Naive thymus-derived CD8-positive, alpha-beta T cell (primary cell): ENCODE measurements at regions not wholly inside any gene's neighbourhood (a gene's known extent, or its start where the extent isn't known, plus 50 kb on each side); places are given as distances from the start of the nearest gene placed in this dataset.

Experiments
- ATAC-seq, 2 donors: fragments of 150-1000 bp; cut with Tn5 transposase in 1 of 2; sonication (Bioruptor Pico), chemical (Tn5 transposase) in 1 of 2; 1 replicate in 1 of 2; 2 replicates in 1 of 2; pipeline ENCODE4 v1.10.0; 2021; ENCODE audit warnings: mild to moderate bottlenecking in 2 of 2, moderate library complexity in 2 of 2
- POLR2A ChIA-PET: fragments of 350-600 bp; sonication (Branson Sonifier 250); formaldehyde crosslinking; loops from one replicate; lab custom pipeline; 2021; ENCODE audit warnings: antibody characterized with exemption; lab: Charles Lee
- DNase-seq, 10 donors: peaks; one replicate each; pipeline versions ENCODE4 v3.0.0 to v3.0.0-alpha.2; 2020 to 2022
- H3K27ac Mint-ChIP-seq, 10 donors: one replicate each; pipeline ENCODE4 v1.8.0; 2020 to 2022; ENCODE audit warnings: mild to moderate bottlenecking in 10 of 10, mixed read lengths in 10 of 10, moderate library complexity in 4 of 10, inconsistent platforms in 1 of 10
- H3K27me3 Mint-ChIP-seq, 5 donors: one replicate each; pipeline ENCODE4 v1.8.0; 2021 to 2022; ENCODE audit warnings: mixed read lengths in 5 of 5
- H3K36me3 Mint-ChIP-seq, 3 donors: one replicate each; pipeline ENCODE4 v1.8.0; 2020 to 2022; ENCODE audit warnings: mixed read lengths in 3 of 3, mild to moderate bottlenecking in 2 of 3, inconsistent platforms in 1 of 3
- H3K4me1 Mint-ChIP-seq, 4 donors: one replicate each; pipeline ENCODE4 v1.8.0; 2021 to 2022; ENCODE audit warnings: mixed read lengths in 4 of 4
- H3K4me3 Mint-ChIP-seq, 10 donors: one replicate each; pipeline ENCODE4 v1.8.0; 2020 to 2022; ENCODE audit warnings: mild to moderate bottlenecking in 10 of 10, mixed read lengths in 10 of 10, moderate library complexity in 6 of 10, inconsistent platforms in 1 of 10
- H3K9me3 Mint-ChIP-seq, 9 donors: one replicate each; pipeline ENCODE4 v1.8.0; 2020 to 2022; ENCODE audit warnings: mixed read lengths in 9 of 9, mild to moderate bottlenecking in 3 of 9, inconsistent platforms in 1 of 9, moderate library complexity in 1 of 9

DNA sequence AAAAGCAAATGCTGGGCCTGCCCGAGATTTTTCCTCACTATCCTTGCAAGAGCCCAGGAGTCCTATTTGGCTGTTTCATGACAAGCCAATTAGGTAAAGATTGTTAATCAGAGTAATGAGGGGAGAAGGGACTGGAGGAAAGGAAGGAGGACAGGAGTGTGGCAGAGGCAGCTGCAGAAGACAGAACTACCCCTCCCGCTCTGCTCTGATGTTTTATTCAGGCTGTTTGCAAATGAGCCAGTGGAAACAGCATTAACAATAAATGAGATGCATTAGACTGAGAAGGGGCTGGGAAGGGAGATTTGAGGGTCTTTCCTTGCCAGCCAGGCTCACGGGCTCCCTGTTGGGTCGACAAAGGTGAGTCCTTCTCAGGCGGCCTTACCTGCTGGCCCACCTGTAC is 421.0 kb upstream of the CCDC196 start:
- Mint-ChIP-seq H3K9me3 (no peaks in the 10 kb centered on the region), H3K4me1 (peaks cover 0 to 6% (median 0%) of the 10 kb centered on the region in 4 donors), H3K27ac (no peak overlapping the region), H3K4me3 (no peak overlapping the region), H3K27me3 (no peaks in the 10 kb centered on the region), H3K36me3 (peaks cover 0 to 2% (median 0%) of the 10 kb centered on the region in 3 donors)
- POLR2A ChIA-PET: no interaction called here
- no peak for DNase-seq
- ATAC-seq: no peak

DNA sequence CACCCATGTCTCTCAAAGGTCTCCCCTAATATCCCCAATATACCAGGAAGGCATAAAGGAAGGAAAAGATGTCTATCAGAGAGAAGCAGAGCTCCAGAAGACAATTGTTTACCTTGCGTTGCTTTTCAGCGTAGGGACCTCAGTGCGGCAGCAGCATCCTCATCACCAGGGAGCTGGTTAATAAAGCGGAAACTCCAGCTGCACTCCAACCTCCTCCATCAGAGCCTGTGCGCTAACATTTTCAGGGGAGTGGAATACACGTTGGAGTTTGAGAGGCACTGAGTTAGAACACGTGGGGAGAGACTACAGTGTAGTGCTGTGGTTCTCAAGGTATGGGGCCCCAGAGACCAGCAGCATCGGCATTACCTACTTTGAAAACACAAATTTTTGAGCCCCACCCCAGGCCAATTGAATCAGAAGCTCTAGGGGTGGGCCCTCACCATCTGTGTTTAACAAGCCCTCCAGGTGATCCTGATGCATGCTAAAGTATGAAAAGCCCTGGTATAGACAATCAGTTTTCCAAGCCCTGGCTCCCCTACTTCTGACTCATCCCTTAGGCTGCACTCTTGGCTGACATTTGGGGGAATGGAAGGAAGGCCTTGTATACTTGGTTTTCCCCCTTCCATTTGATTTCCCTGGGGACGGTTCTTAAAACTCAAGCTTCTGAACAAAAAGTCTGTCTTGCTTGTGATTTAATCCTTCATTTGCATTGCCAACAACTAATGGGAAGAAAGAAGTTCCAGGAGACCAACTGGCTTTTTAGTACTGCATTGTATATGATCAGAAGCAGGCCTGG is 419.0 kb upstream of the CCDC196 start:
- DNase-seq (no peak), ATAC-seq (no peak)
- H3K27ac Mint-ChIP-seq: no peak overlapping the region
- H3K4me3 Mint-ChIP-seq: no peak overlapping the region
- H3K27me3 Mint-ChIP-seq: peaks cover 0 to 5% (median 0%) of the 10 kb centered on the region in 5 donors
- POLR2A ChIA-PET: interaction anchor here (0.5 to 1.2 kb wide), 2 partner anchors 903 to 940 kb away, joined by 3 to 7 read pairs; no protein-coding TSS in a partner anchor
- H3K4me1 Mint-ChIP-seq: peaks cover 0 to 13% (median 6%) of the 10 kb centered on the region in 4 donors
- no peaks in the 10 kb centered on the region for H3K36me3 Mint-ChIP-seq
- H3K9me3 Mint-ChIP-seq: no peaks in the 10 kb centered on the region

DNA sequence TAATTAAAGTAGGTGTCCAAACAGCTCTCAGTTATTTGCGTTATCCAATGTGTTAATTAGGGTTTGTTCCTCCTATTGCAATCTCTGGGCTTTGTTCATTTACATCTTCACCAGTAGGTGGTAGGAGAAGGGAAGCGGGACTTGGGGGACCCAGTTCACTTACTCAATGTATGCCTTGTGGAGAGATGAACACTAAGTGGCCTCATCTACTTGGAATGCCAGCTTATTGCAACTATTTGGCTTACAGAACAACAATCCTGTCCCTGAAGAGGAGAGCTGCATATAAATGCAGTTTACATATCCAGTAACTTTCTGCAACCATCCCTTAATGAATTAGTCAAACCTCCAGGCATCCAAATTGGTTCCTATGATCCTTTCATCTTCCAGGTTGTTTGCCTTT is 417.1 kb upstream of the CCDC196 start:
- H3K27ac Mint-ChIP-seq: no peak overlapping the region
- no peaks in the 10 kb centered on the region for H3K36me3 Mint-ChIP-seq
- no peak overlapping the region for H3K4me3 Mint-ChIP-seq
- ATAC-seq (no peak), DNase-seq (no peak)
- H3K27me3 Mint-ChIP-seq: peaks cover 0 to 5% (median 0%) of the 10 kb centered on the region in 5 donors
- POLR2A ChIA-PET: no interaction called here
- H3K4me1 Mint-ChIP-seq: peaks cover 0 to 13% (median 6%) of the 10 kb centered on the region in 4 donors
- no peaks in the 10 kb centered on the region for H3K9me3 Mint-ChIP-seq

DNA sequence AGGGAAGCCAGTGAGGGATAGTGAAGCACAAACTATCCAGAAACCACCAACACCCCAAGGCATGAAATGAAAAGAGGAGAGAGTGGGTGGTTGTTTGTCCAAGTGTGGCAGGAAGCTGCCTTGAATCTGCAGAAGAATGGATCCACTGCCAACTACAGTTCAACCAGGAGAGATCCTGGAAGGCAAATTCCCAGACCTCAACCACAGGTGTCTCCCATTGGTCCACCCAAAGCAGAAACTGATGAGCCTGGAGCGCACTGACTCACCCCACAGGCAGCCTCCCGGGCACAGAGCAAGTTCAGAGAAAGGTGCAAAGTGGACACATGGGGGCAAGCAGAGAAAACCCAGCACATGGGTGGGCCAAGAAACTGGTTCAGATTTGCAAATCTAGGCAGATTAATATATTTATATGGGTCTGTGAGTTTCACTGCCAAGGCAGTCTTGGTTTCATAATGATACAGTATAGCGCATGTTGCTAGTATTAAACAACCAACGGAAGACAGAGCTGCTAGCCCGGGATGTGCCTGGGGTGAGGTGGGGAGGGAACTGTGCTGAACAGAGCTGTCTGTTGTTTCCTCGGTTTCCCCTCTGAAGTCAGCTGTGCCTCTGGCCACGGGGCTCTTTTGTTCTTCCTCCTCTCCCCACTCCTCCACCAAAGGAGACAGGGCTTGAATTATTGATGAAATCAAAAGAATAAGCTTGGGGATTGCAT is 416.2 kb upstream of the CCDC196 start:
- peaks cover 0 to 5% (median 0%) of the 10 kb centered on the region in 5 donors for H3K27me3 Mint-ChIP-seq
- ATAC-seq (no peak), DNase-seq (no peak)
- no peak overlapping the region for H3K4me3 Mint-ChIP-seq
- H3K36me3 Mint-ChIP-seq: no peaks in the 10 kb centered on the region
- H3K4me1 Mint-ChIP-seq: peaks cover 0 to 13% (median 6%) of the 10 kb centered on the region in 4 donors
- POLR2A ChIA-PET: interaction anchor here (0.6 kb wide), 1 partner anchor 1580 kb away, joined by 7 read pairs; no protein-coding TSS in a partner anchor
- no peaks in the 10 kb centered on the region for H3K9me3 Mint-ChIP-seq
- H3K27ac Mint-ChIP-seq: peak overlapping the region in 3 of 10 donors; percentile 1 to 65 (median 20)

DNA sequence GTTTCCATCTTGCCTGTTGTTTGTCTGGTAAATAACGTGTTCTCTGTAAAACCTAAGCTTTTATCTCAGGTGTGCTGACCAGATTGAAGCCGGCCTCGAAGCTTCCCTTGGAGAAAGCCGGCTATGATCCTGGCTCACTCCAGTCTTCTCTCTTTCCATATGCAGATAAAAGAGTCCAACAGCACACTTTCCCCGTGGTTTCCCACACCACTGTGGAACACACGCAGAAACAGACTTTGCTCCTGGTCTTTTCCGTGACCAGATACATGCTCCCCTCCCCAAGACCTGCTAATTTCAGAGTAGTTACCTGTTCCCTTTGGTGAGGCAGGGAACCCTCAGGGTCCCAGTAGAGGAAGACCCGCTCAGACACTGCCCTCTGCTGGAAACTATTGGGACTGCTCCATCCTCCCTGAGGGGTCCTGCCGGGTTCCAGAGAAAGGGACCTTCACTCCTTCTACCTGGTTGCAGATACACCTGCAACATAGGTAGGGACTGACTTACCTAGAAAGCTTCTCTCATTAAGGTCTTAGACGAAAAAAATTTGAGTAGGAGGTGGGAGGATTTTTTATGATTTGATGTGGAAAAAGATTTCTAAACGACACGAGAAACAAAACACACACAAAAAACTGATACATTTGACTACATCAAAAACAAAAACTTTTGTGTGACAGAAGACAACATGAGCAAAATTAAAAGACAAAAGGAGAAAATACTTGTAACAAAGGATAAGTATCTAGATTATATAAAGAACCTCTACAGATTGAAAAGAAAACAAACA is 415.4 kb upstream of the CCDC196 start:
- POLR2A ChIA-PET: interaction anchor here (0.6 to 1.1 kb wide), 3 partner anchors 646 to 1580 kb away, joined by 3 to 7 read pairs (median 3); no protein-coding TSS in a partner anchor

DNA sequence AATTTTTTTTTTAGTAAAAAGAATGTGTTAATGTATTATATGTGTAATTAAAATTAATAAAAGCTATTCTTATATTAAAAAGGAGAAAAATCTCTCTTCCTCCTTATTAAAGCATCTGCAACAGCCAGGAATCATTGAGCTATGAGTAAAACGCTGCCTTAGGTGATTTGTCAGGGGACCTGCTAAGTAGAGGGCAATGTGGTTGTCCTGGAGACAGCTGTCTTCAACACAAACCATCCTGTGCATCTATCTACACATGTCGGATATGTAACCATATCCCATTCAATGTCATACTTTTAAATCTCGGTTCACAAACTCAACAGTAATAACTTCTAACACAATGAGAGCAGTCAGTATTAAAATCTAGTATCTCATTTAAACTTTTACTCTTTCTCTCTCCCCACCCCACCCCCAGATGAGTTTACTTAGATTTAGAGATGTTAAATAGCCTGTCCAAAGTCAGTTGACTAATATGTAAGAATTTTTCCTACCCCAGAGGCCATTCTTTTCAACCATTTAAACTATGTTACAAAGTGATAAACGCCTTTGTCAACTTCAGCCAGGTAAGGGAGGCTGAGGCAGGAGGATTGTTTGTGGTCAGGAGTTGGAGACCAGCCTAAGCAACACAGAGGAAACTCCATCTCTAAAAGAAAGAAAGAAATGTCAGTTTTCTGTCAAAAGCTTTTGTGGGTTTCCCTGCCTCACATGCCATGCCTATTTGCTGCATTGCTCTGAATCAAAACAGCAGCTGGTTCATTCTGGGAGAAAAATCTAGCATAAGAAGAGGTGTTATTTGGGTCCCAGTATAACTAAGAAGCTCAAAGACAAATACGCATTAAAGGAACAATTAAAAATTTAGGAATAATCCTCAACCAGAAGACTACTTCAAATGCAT is 413.7 kb upstream of the CCDC196 start:
- no peak overlapping the region for H3K4me3 Mint-ChIP-seq
- peaks cover 0 to 13% (median 6%) of the 10 kb centered on the region in 4 donors for H3K4me1 Mint-ChIP-seq
- H3K36me3 Mint-ChIP-seq: no peaks in the 10 kb centered on the region
- H3K9me3 Mint-ChIP-seq: no peaks in the 10 kb centered on the region
- no peak for DNase-seq
- POLR2A ChIA-PET: interaction anchor here (0.6 to 0.9 kb wide), 2 partner anchors 657 to 855 kb away, joined by 3 to 4 read pairs; no protein-coding TSS in a partner anchor
- no peak for ATAC-seq
- H3K27me3 Mint-ChIP-seq: peaks cover 0 to 5% (median 0%) of the 10 kb centered on the region in 5 donors
- no peak overlapping the region for H3K27ac Mint-ChIP-seq

More for the DNA sequence above, 415.4 kb upstream of the CCDC196 start:
- peak; percentile 80 to 97 for ATAC-seq
- H3K4me1 Mint-ChIP-seq: peaks cover 0 to 13% (median 6%) of the 10 kb centered on the region in 4 donors
- no peaks in the 10 kb centered on the region for H3K36me3 Mint-ChIP-seq
- peak; percentile 47 to 87 (median 74) for DNase-seq
- H3K27me3 Mint-ChIP-seq: peaks cover 0 to 5% (median 0%) of the 10 kb centered on the region in 5 donors
- H3K9me3 Mint-ChIP-seq: no peaks in the 10 kb centered on the region
- H3K4me3 Mint-ChIP-seq: no peak overlapping the region
- H3K27ac Mint-ChIP-seq: peak overlapping the region in 1 of 10 donors; percentile 65

DNA sequence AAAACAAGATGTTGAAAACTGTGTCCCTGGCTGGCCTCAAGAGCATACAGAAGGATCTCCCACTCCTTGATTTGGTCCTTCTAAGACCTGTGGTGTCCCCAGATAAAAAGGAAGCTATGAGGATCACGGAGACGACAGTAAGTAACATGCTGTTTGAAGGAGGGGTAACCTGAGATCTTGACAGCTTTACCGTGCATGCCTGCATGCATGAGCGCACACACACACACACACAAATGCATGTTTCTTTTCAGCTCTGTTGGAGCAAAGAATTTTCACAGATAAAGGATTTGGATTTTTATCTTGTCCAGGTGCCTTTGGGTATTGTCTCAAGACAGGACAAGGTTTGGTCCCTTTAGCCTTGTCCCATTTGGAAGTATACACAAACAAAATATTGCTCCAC is 411.6 kb upstream of the CCDC196 start:
- Mint-ChIP-seq H3K27me3 (peaks cover 0 to 5% (median 0%) of the 10 kb centered on the region in 5 donors), H3K9me3 (no peaks in the 10 kb centered on the region), H3K4me3 (no peak overlapping the region), H3K27ac (peak overlapping the region in 1 of 10 donors; percentile 50), H3K36me3 (no peaks in the 10 kb centered on the region), H3K4me1 (peaks cover 0 to 9% (median 6%) of the 10 kb centered on the region in 4 donors)
- no peak for DNase-seq
- POLR2A ChIA-PET: no interaction called here
- ATAC-seq: no peak

DNA sequence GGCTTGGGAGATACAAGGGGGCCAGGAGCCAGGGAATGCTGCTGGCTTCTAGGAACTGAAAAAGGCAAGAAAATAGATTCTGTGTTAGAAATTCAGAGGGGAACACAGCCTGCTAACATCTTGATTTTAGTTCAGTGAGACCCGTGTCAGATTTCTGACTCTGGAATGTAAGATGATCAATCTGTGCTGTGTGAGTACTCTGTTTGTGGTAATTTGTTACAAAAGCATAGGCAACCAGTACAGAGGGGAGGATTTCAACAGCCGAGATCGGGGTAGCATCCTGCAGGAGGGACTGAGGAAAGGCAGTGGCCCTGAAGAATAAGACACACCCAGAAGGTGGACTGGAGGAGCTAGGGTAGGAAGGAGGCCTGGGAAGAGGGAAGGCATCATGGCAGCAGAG is 410.0 kb upstream of the CCDC196 start:
- POLR2A ChIA-PET: no interaction called here
- Mint-ChIP-seq H3K27me3 (peaks cover 0 to 10% (median 1%) of the 10 kb centered on the region in 5 donors), H3K36me3 (no peaks in the 10 kb centered on the region), H3K4me1 (no peaks in the 10 kb centered on the region), H3K9me3 (no peaks in the 10 kb centered on the region), H3K4me3 (no peak overlapping the region), H3K27ac (no peak overlapping the region)
- no peak for ATAC-seq
- DNase-seq: no peak

DNA sequence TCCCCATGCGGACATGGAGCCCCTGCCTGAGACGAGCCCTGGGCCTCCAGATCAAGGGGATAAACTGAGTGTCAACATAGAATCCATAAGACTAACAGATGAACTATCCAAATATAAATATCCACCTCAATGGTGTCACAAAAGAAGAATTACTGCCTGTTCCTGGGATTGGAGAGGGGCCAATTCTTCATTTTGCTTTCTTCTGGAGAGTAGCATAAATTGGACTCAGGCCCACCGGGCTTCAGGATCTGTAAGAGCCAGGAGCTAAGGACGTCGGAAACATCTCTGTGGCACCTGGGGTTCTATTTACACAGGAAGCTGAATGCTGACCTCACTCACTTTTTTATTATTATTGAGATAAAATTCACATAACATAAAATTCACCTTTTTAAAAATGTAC is 408.2 kb upstream of the CCDC196 start:
- DNase-seq: no peak
- Mint-ChIP-seq H3K4me1 (no peaks in the 10 kb centered on the region), H3K4me3 (no peak overlapping the region), H3K36me3 (no peaks in the 10 kb centered on the region), H3K27ac (no peak overlapping the region), H3K27me3 (peaks cover 0 to 10% (median 3%) of the 10 kb centered on the region in 5 donors), H3K9me3 (no peaks in the 10 kb centered on the region)
- no peak for ATAC-seq
- POLR2A ChIA-PET: no interaction called here

DNA sequence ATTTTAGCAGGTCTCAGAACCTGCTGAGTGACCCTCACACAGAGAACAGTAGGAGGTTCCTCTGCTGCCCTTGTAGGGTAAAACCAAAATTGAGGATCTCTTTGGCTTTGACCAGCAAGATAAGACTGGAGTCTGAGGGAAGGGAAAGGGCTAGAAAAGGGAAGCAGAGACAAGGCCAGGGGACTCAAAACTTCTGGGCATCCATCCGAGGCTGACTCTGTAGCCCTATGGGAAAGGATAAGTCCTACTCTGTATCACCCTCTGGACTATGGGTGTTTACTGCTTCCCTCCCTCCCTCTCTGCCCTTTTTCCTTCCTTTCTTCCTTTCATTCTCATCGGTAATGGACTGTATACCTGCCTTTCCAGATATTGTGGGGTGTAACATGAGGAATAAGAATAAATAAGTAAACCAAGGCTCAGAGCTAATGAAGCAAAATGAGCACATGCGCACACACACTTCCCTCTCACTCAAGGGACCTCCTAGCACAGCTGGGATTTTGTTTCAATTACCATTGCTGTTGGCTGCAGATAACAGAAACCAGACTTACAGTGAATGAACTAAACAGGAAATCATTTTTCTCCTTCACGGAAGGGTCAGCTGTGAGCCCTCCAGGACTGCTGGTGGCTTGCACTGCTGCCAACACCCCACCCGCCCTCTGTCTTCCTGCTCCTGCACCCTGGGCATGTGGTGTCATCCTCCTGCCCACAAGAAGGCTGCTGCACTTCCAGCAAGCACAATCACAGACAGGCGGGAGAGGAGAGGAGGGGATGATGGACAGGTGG is 404.4 kb upstream of the CCDC196 start:
- H3K27me3 Mint-ChIP-seq: peaks cover 0 to 13% (median 3%) of the 10 kb centered on the region in 5 donors

DNA sequence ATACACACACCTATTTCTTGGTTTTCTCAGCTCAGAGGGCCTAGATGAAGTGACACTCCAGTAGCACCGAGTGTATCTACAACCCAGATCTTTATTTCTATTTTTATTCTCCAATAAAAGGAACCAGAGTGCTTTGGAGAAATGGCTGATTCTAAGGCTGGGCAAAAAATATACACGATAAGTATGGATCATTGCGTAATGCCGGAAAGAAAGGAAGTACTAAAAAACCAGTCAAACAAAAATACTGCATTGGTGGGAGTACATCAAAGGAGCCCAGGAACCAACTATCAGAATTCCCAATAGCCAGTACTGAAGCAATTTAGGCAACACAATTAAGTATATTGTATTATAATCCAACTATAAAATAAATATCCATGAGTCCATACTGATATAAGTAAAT is 400.9 kb upstream of the CCDC196 start:
- no peaks in the 10 kb centered on the region for H3K4me1 Mint-ChIP-seq
- H3K4me3 Mint-ChIP-seq: no peak overlapping the region
- H3K27ac Mint-ChIP-seq: no peak overlapping the region
- POLR2A ChIA-PET: no interaction called here
- no peaks in the 10 kb centered on the region for H3K9me3 Mint-ChIP-seq
- DNase-seq (no peak), ATAC-seq (no peak)
- peaks cover 0 to 9% (median 3%) of the 10 kb centered on the region in 5 donors for H3K27me3 Mint-ChIP-seq
- no peaks in the 10 kb centered on the region for H3K36me3 Mint-ChIP-seq

More for the DNA sequence above, 404.4 kb upstream of the CCDC196 start:
- H3K9me3 Mint-ChIP-seq: no peaks in the 10 kb centered on the region
- H3K4me3 Mint-ChIP-seq: no peak overlapping the region
- POLR2A ChIA-PET: no interaction called here
- no peaks in the 10 kb centered on the region for H3K4me1 Mint-ChIP-seq
- H3K36me3 Mint-ChIP-seq: no peaks in the 10 kb centered on the region
- no peak overlapping the region for H3K27ac Mint-ChIP-seq
- no peak for DNase-seq
- ATAC-seq: no peak
